HCT116 (cell line): ENCODE measurements at regions not wholly inside any gene's neighbourhood (a gene's known extent, or its start where the extent isn't known, plus 50 kb on each side); places are given as distances from the start of the nearest gene placed in this dataset.

ENCODE experiments used
- ATAC-seq: fragments of 200-7000 bp; cut with Tn5 transposase; 2 replicates; pipeline ENCODE4 v1.9.1; 2020; ENCODE audit warnings: mild to moderate bottlenecking, moderate library complexity
- BruUV-seq: library from RNA; stranded (reverse); fragments of 400-500 nt; replicated peaks from 2 replicates; lab custom pipeline; 2021; lab: Mats Ljungman, UMichigan
- CTCF ChIA-PET: fragments of 300-600 bp; sonication (Branson Sonifier 250); formaldehyde crosslinking; loops from one replicate; lab custom pipeline; 2021; ENCODE audit warnings: antibody characterized with exemption; lab: Charles Lee
- POLR2A ChIA-PET: fragments of 300-600, 350-600 bp; sonication (Branson Sonifier 250); formaldehyde crosslinking; loops from one replicate; lab custom pipeline; 2021; ENCODE audit warnings: antibody characterized with exemption; lab: Charles Lee
- RAD21 ChIA-PET, 2 experiments: fragments of 300-600 bp; sonication (Branson Sonifier 250); formaldehyde crosslinking; loops; one replicate each; lab custom pipeline; 2023; ENCODE audit warnings: low total read pairs in 2 of 2; ENCODE audit not compliant: uncharacterized antibody in 2 of 2, unreplicated experiment in 2 of 2, low non-redundant PET in 1 of 2; lab: Charles Lee
- DNase-seq: peaks from one replicate; pipeline ENCODE4 v3.0.0-alpha.2; 2010; ENCODE audit warnings: low read depth, low spot score
- H2AFZ ChIP-seq: fragments of 200-600 bp; shearing (Covaris generic), sonication (generic); 2 replicates; pipeline ENCODE4 v1.6.1; 2017; ENCODE audit warnings: low read depth, mixed run types, mixed read lengths, antibody characterized with exemption, low read length; ENCODE audit not compliant: poor library complexity, severe bottlenecking
- H3K27ac ChIP-seq: 2 replicates; pipeline ENCODE4 v1.5.1; 2012; ENCODE audit warnings: low read depth, low read length
- H3K27me3 ChIP-seq: fragments of 200-600 bp; sonication (generic); 2 replicates; pipeline ENCODE4 v1.6.1; 2016; ENCODE audit warnings: mixed run types, low read length, mixed read lengths; ENCODE audit not compliant: insufficient read depth
- H3K36me3 ChIP-seq, 2 experiments: fragments of 200-500 bp in 1 of 2; fragments of 200-600 bp in 1 of 2; sonication (Bioruptor generic) in 1 of 2; sonication (generic) in 1 of 2; 2 replicates each; pipeline versions ENCODE4 v1.5.1 to v1.6.1; 2014 to 2016; ENCODE audit warnings: low read length in 2 of 2, inconsistent platforms in 1 of 2, mixed read lengths in 1 of 2, mixed run types in 1 of 2; ENCODE audit not compliant: insufficient read depth in 2 of 2, control insufficient read depth in 1 of 2
- H3K4me1 ChIP-seq, 2 experiments: fragments of 200-600 bp in 1 of 2; sonication (generic) in 1 of 2; 2 replicates each; pipeline versions ENCODE4 v1.5.1 to v1.6.1; 2012 to 2017; ENCODE audit warnings: low read length in 2 of 2, inconsistent platforms in 1 of 2, mild to moderate bottlenecking in 1 of 2, mixed read lengths in 1 of 2, mixed run types in 1 of 2, moderate library complexity in 1 of 2; ENCODE audit not compliant: insufficient read depth in 2 of 2, control insufficient read depth in 1 of 2
- H3K4me2 ChIP-seq: fragments of 200-600 bp; sonication (generic); 2 replicates; pipeline ENCODE4 v1.6.1; 2017; ENCODE audit warnings: mixed run types, low read length, mixed read lengths
- H3K4me3 ChIP-seq, 2 experiments: fragments of 200-600 bp in 1 of 2; sonication (generic) in 1 of 2; replicated peaks in 1 of 2; 2 replicates each; pipeline ENCODE4 v1.5.1; 2011 to 2016; ENCODE audit warnings: low read length in 2 of 2, control low read depth in 1 of 2, low read depth in 1 of 2, mild to moderate bottlenecking in 1 of 2, mixed read lengths in 1 of 2, mixed run types in 1 of 2
- H3K79me2 ChIP-seq: fragments of 200-600 bp; sonication (generic); 2 replicates; pipeline ENCODE4 v1.6.1; 2017; ENCODE audit warnings: mild to moderate bottlenecking, mixed run types, low read length, moderate library complexity, mixed read lengths; ENCODE audit not compliant: insufficient read depth
- H3K9ac ChIP-seq: fragments of 200-600 bp; sonication (generic); 2 replicates; pipeline ENCODE4 v1.6.1; 2016; ENCODE audit warnings: low read length, mixed read lengths
- H3K9me2 ChIP-seq: fragments of 200-600 bp; sonication (generic), shearing (Covaris generic); 2 replicates; pipeline ENCODE4 v1.6.1; 2017; ENCODE audit warnings: mixed run types, mild to moderate bottlenecking, moderate library complexity; ENCODE audit not compliant: insufficient read depth
- H3K9me3 ChIP-seq, 2 experiments: fragments of 200-500 bp in 1 of 2; fragments of 200-600 bp in 1 of 2; sonication (Bioruptor generic) in 1 of 2; sonication (generic) in 1 of 2; 2 replicates each; pipeline ENCODE4 v1.6.1; 2014 to 2017; ENCODE audit warnings: low read length in 2 of 2, mixed read lengths in 2 of 2, inconsistent platforms in 1 of 2, low read depth in 1 of 2, mild to moderate bottlenecking in 1 of 2, mixed run types in 1 of 2, moderate library complexity in 1 of 2; ENCODE audit not compliant: control insufficient read depth in 1 of 2, insufficient read depth in 1 of 2
- H4K20me1 ChIP-seq: fragments of 200-600 bp; sonication (generic), shearing (Covaris generic); 2 replicates; pipeline ENCODE4 v1.6.1; 2017; ENCODE audit warnings: mixed run types, mild to moderate bottlenecking, moderate library complexity; ENCODE audit not compliant: insufficient read depth
- CBX3 ChIP-seq: IDR thresholded peaks from 2 replicates; pipeline ENCODE4 v1.6.1; 2012; ENCODE audit warnings: low read depth
- ELF1 ChIP-seq: IDR thresholded peaks from 2 replicates; pipeline ENCODE4 v1.6.1; 2012; ENCODE audit warnings: low read depth, borderline replicate concordance
- EZH2phosphoT487 ChIP-seq: fragments of 200-600 bp; IDR thresholded peaks from 2 replicates; pipeline ENCODE4 v1.6.1; 2018; ENCODE audit warnings: antibody characterized with exemption, borderline replicate concordance
- FOSL1 ChIP-seq: IDR thresholded peaks from 2 replicates; pipeline ENCODE4 v1.6.1; 2012; ENCODE audit warnings: low read depth
- JUND ChIP-seq: IDR thresholded peaks from 2 replicates; pipeline ENCODE4 v1.6.1; 2012
- POLR2AphosphoS5 ChIP-seq: IDR thresholded peaks from 2 replicates; pipeline ENCODE4 v1.6.1; 2011; ENCODE audit warnings: mild to moderate bottlenecking, low read depth, low read length, moderate library complexity
- RAD21 ChIP-seq: IDR thresholded peaks from 2 replicates; pipeline ENCODE4 v1.6.1; 2012; ENCODE audit warnings: low read depth, mild to moderate bottlenecking
- REST ChIP-seq: IDR thresholded peaks from 2 replicates; pipeline ENCODE4 v1.6.1; 2012; ENCODE audit warnings: low read depth
- SRF ChIP-seq: IDR thresholded peaks from 2 replicates; pipeline ENCODE4 v1.6.1; 2012; ENCODE audit warnings: low read depth
- TCF7L2 ChIP-seq: IDR thresholded peaks from 2 replicates; pipeline ENCODE4 v1.7.0; 2011; ENCODE audit warnings: borderline replicate concordance, inconsistent platforms; ENCODE audit not compliant: insufficient read depth, insufficient read length; ENCODE audit errors: extremely low read depth
- YY1 ChIP-seq: IDR thresholded peaks from 2 replicates; pipeline ENCODE4 v1.6.1; 2011; ENCODE audit warnings: low read length, low read depth, moderate library complexity, mild to moderate bottlenecking; ENCODE audit not compliant: insufficient replicate concordance; ENCODE audit errors: extremely low read depth
- ZFX ChIP-seq: fragments of 450-650 bp; IDR thresholded peaks from 2 replicates; pipeline ENCODE4 v1.6.1; 2017
- ZNF274 ChIP-seq: fragments of 200-500 bp; sonication (Bioruptor generic); IDR thresholded peaks from 2 replicates; pipeline ENCODE4 v1.6.1; 2014; ENCODE audit warnings: mild to moderate bottlenecking, low read depth, low read length, inconsistent platforms
- intact Hi-C: fragments of 100-400 bp; cut with micrococcal nuclease; formaldehyde crosslinking; loops from 2 replicates; pipeline ENCODE4 v1.10.0; 2022
- TF ChIP-seq, protein P1 (sequence below), 3 experiments: fragments of 200-600 bp in 1 of 3; sonication (generic) in 1 of 3; IDR thresholded peaks in 2 of 3; conservative IDR thresholded peaks in 1 of 3; 2 replicates each; pipeline ENCODE4 v1.5.1; 2012 to 2017; ENCODE audit warnings: low read depth in 2 of 3, low read length in 2 of 3, antibody characterized with exemption in 1 of 3, borderline replicate concordance in 1 of 3, control low read depth in 1 of 3, mild to moderate bottlenecking in 1 of 3, mixed read lengths in 1 of 3, mixed run types in 1 of 3, moderate library complexity in 1 of 3; ENCODE audit not compliant: insufficient read depth in 1 of 3

DNA sequence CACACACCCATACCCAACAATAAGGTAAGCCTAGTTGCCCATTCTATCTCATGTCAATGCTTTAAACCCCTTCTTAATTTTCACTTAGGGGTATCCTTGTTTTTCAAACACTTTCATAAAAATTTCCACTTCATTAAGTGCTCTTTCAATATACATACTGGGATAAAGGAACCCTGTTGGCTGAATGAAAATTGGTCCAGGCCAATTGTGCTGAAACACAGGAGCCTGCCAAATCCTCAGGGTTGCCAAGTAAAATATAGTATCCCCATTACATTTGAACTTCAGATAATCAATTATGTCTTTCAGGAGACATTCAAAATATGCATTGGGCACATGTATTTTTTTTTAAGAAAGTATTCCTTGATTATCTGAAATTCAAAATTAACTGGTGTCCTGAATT, 1131.1 kb downstream of the SLITRK1 start:
- TF ChIP-seq, protein P1, sequence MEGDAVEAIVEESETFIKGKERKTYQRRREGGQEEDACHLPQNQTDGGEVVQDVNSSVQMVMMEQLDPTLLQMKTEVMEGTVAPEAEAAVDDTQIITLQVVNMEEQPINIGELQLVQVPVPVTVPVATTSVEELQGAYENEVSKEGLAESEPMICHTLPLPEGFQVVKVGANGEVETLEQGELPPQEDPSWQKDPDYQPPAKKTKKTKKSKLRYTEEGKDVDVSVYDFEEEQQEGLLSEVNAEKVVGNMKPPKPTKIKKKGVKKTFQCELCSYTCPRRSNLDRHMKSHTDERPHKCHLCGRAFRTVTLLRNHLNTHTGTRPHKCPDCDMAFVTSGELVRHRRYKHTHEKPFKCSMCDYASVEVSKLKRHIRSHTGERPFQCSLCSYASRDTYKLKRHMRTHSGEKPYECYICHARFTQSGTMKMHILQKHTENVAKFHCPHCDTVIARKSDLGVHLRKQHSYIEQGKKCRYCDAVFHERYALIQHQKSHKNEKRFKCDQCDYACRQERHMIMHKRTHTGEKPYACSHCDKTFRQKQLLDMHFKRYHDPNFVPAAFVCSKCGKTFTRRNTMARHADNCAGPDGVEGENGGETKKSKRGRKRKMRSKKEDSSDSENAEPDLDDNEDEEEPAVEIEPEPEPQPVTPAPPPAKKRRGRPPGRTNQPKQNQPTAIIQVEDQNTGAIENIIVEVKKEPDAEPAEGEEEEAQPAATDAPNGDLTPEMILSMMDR (IDR thresholded peaks at IDR 0.05 in 2 of 3, conservative IDR thresholded peaks at IDR 0.05 in 1 of 3; ENCODE audit: borderline replicate concordance in 1 of 3, insufficient read depth in 1 of 3, low read depth in 2 of 3, low read length in 2 of 3) = no peak
- TF ChIP-seq YY1 (no peak), RAD21 (no peak), ELF1 (no peak), POLR2AphosphoS5 (no peak)
- BruUV-seq = no TSS peak
- POLR2A ChIA-PET = no interaction called here

DNA sequence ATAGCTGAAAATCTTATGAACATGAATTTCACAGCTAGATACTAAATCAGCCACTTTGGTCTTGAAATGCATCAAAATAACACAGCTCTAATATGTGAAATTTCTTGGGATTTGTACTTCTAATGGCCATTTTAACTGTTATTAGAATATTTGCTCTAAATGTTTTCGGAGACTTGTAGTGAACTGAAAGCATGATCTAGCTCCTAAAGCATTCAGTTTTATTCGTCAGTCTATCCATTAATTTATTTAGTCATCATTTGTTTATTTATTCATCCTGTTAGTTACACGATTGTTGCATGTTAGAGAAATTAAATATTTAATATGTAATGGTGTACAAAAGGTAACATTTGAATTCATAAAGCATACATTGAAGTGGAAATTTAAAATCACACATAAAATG, 1132.7 kb downstream of the SLITRK1 start:
- no peak overlapping the region for H3K9ac ChIP-seq
- no peak for ATAC-seq
- POLR2A ChIA-PET = no interaction called here
- no peak overlapping the region for H2AFZ ChIP-seq
- H3K4me3 ChIP-seq = no peak overlapping the region
- no peaks in the 10 kb centered on the region for H4K20me1 ChIP-seq
- BruUV-seq = no TSS peak
- no peak overlapping the region for H3K4me2 ChIP-seq
- no peaks in the 10 kb centered on the region for H3K27me3 ChIP-seq
- no peak for DNase-seq
- H3K79me2 ChIP-seq = no peaks in the 10 kb centered on the region
- H3K36me3 ChIP-seq = no peaks in the 10 kb centered on the region
- TF ChIP-seq EZH2phosphoT487 = no peak
- no peak for TF ChIP-seq JUND
- TF ChIP-seq SRF = no peak
- TF ChIP-seq ZNF274 = no peak
- TF ChIP-seq TCF7L2 = no peak
- no peak for TF ChIP-seq REST
- TF ChIP-seq YY1 = no peak
- no peak for TF ChIP-seq POLR2AphosphoS5
- no peak for TF ChIP-seq CBX3
- TF ChIP-seq FOSL1 = no peak
- no peak for TF ChIP-seq ZFX
- intact Hi-C loops = no loop called here
- H3K4me1 ChIP-seq = no peaks in the 10 kb centered on the region
- H3K9me2 ChIP-seq = no peaks in the 10 kb centered on the region
- H3K9me3 ChIP-seq = no peaks in the 10 kb centered on the region
- H3K27ac ChIP-seq = no peak overlapping the region
- CTCF ChIA-PET = no interaction called here
- RAD21 ChIA-PET = no interaction called here

More for the DNA sequence above, 1131.1 kb downstream of the SLITRK1 start:
- RAD21 ChIA-PET = no interaction called here
- CTCF ChIA-PET = no interaction called here
- H4K20me1 ChIP-seq = no peaks in the 10 kb centered on the region
- DNase-seq (no peak), ATAC-seq (no peak)
- no peak overlapping the region for H3K9ac ChIP-seq
- H3K27ac ChIP-seq = no peak overlapping the region
- no peaks in the 10 kb centered on the region for H3K9me2 ChIP-seq
- no peaks in the 10 kb centered on the region for H3K79me2 ChIP-seq
- intact Hi-C loops = no loop called here
- H2AFZ ChIP-seq = no peak overlapping the region
- H3K4me3 ChIP-seq = no peak overlapping the region
- no peaks in the 10 kb centered on the region for H3K9me3 ChIP-seq
- H3K27me3 ChIP-seq = no peaks in the 10 kb centered on the region
- no peaks in the 10 kb centered on the region for H3K36me3 ChIP-seq
- no peak overlapping the region for H3K4me2 ChIP-seq
- H3K4me1 ChIP-seq = no peaks in the 10 kb centered on the region
